ENCODE measurements at regions not wholly inside any gene's neighbourhood (a gene's known extent, or its start where the extent isn't known, plus 50 kb on each side); places are given as distances from the start of the nearest gene placed in this dataset.

- TF ChIP-seq POLR2A (IDR thresholded peaks at IDR 0.05; ENCODE audit: low read length) (no peak), GATA1 (IDR thresholded peaks at IDR 0.05; ENCODE audit: low read depth, low read length) (no peak)
Measured at GRCh38 chr4:159747983-159748382, 645.1 kb downstream of the RAPGEF2 start.

Measured in erythroblast (primary cell).